MM.1S (cell line): ENCODE measurements at regions not wholly inside any gene's neighbourhood (a gene's known extent, or its start where the extent isn't known, plus 50 kb on each side); places are given as distances from the start of the nearest gene placed in this dataset.

Source experiments
- EZH2 ChIP-seq: fragments of 300-600 bp; sonication (generic); optimal IDR thresholded peaks from 2 replicates; pipeline ENCODE3; 2017; ENCODE audit warnings: low read depth, mild to moderate bottlenecking, antibody characterized with exemption, low read length, mixed read lengths
- TF ChIP-seq, protein P1 (sequence below): fragments of 300-600 bp; sonication (generic); IDR thresholded peaks from 2 replicates; pipeline ENCODE4 v1.5.1; 2016; ENCODE audit warnings: antibody characterized with exemption, low read length, mixed read lengths

- TF ChIP-seq, protein P1, sequence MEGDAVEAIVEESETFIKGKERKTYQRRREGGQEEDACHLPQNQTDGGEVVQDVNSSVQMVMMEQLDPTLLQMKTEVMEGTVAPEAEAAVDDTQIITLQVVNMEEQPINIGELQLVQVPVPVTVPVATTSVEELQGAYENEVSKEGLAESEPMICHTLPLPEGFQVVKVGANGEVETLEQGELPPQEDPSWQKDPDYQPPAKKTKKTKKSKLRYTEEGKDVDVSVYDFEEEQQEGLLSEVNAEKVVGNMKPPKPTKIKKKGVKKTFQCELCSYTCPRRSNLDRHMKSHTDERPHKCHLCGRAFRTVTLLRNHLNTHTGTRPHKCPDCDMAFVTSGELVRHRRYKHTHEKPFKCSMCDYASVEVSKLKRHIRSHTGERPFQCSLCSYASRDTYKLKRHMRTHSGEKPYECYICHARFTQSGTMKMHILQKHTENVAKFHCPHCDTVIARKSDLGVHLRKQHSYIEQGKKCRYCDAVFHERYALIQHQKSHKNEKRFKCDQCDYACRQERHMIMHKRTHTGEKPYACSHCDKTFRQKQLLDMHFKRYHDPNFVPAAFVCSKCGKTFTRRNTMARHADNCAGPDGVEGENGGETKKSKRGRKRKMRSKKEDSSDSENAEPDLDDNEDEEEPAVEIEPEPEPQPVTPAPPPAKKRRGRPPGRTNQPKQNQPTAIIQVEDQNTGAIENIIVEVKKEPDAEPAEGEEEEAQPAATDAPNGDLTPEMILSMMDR = no peak
- no peak for TF ChIP-seq EZH2
These were observed 101.5 kb downstream of the KIF26A start for GRCh38 chr14:104239861-104240301.
